Activated CD8-positive, alpha-beta memory T cell treated with anti-CD3 and anti-CD28 coated beads, Interleukin-2, amount 50 U/mL, for 48 hours (primary cell): ENCODE measurements at regions not wholly inside any gene's neighbourhood (a gene's known extent, or its start where the extent isn't known, plus 50 kb on each side); places are given as distances from the start of the nearest gene placed in this dataset.
"Not testable (repeated sequence)": the region's sequence is repeated elsewhere in the genome, so short reads cannot be mapped to it uniquely, and the experiment has no call there.

Source experiments
- DNase-seq: peaks from one replicate; pipeline ENCODE4 v3.0.0-alpha.2; 2020

- no peak for DNase-seq
These were observed 326.8 kb downstream of the ZNF674 start for GRCh38 chrX:46218373-46218772.

DNA sequence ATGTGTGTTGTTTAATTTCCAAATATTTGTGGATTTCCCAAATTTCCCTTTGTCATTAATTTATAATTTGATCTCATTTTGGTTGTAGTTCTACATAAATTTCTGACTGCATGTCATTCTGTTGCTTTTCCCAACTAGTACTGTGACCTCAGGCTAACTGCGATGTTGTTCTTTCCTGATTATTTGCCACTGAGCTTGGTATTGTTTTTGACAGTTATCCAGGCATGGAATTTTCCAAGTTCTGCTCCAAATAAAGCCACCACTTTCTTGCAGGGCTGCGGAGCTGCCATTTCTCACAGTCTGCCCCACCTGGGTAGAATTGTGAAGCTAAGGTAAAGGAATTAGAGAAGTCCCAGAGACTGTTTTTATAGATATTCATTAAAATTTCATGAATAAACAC, 328.8 kb downstream of the ZNF674 start:
- DNase-seq: no peak

DNA sequence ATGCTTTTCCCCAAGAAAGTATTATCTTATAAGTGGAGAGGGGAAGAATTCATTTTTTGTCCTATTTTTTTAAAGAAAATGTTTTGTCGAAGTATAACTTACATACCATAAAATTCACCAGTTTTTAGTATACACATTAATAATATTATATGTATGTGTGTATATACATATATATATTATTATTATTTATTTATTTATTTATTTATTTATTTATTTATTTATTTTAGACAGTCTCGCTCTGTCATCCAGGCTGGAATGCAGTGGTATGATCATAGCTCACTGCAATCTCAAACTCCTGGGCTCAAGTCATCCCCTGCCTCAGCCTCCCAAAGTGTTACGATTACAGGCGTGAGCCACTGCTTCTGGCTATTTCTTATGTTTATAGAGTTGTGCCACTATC, 334.1 kb downstream of the ZNF674 start:
- DNase-seq: no peak

DNA sequence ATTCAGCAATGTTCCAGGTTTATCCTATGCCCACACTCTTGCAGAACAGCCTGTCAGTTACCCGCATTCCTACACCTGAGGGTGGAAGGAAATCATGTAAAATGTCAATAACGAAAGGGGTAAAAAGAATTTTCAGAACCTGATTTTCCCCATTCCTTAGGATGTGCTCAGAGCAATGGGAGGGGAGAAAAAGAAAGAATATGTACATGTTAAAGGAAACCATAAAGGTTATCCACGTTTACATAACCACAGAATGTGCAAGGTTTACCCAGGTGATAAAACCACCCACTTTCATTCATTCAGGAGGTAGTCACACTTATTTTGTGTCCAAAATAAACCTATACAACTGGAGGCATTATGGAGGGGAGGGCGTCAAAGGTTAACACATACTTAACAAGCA, 335.5 kb downstream of the ZNF674 start:
- no peak for DNase-seq

- no peak for DNase-seq
These were observed 336.2 kb downstream of the ZNF674 start for GRCh38 chrX:46209037-46209436.

DNA sequence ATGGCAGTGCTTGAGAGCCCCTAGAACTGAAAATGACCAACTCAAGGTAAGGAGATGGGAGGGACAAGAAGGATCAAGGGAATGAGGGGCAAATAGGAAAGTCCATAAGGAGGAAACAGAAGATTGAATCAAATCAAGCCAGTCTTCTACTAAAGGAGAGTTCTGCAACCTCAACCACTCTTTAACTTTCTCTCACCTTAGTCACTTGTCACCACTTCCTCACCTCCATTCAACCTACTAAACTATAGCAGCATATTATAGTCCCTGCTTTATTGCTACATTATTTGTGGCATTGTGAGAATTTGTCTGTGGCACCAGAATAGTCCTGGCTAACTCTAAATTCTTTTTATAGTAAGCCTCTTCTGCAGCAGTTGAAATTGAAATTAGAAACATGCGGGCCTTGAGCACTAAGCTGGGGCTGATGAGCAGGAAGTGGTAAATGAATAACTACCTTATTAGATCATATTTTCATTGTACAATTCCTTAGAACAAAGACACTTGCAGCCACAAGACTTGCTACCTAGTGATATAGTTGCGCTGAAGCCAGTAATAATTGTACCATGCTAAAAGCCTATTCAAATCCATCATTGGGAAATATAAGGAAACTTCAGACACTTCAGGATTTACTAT, 336.9 kb downstream of the ZNF674 start:
- DNase-seq: no peak

DNA sequence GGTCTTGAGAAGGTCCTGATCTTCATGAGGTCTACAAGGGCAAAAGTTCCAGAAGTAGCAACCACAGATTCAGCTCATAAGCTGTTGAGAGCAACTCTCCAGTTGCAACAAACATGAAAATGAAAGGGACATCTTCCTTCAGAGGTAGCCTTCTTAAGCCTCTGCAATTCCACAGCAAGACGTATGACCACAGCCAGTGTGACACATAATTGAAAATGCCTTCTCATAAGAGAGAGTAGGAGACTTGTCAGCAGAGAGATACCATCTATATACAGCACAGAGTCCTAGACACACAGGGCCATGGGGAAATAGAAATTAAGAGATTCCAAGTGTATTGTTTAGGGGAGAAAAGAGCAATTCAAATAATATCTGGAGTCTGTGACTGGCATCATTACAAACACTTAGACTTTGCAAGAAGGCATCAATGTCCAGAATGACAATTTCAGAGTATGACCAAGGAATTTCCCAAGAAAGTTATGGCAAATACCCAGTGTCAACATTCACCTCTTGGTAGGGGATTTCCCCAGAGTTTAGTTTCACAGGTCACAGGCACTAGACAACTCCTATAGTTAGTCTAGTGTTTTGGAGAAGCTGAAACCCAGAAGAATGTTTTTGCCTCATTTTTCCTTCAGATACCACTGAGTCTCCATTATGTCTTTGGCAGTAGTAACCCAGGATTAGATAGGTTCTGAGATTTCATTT, 340.3 kb downstream of the ZNF674 start:
- DNase-seq: no peak

DNA sequence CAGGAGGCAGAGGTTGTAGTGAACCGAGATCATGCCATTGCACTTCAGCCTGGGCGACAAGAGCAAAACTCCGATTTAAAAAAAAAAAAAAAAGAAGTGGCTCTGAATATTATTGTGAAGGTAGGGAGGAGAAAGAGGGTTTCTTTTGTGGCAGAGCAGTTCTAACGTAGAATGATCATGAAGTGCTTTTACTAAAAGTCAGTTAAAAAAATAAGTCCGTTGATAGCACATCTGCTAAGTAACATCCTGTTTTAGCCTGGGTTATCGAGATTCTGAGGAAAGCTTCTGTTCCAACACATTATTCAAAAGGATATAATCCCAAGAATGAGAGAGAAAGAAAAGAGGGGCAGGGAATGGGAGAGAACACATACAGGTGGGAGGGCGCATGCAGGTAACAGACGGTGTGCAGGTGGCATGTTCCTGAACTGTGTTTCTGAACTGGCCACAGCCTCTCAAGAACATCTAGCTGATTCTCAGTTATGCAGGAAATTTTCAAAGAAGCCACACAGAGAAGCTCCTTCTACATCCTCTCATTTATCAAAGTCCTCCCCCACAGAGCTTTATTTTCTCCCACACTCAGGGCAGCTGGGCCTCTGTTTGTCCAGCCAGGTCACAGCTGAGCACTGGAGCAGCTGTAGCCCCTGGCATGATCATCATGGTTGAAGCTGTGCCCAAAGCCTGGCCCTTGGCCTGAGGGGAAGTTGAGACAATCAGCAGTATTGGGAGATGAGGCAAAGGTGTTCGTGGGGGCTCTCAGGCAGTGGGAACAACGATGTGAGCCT, 342.3 kb downstream of the ZNF674 start:
- no peak for DNase-seq

GRCh38 chrX:46200413-46200812, 344.8 kb downstream of the ZNF674 start:
- DNase-seq: no peak

- no peak for DNase-seq
These were observed 346.4 kb downstream of the ZNF674 start for GRCh38 chrX:46198858-46199257.

- not testable (repeated sequence) for DNase-seq
These were observed 358.5 kb downstream of the ZNF674 start for GRCh38 chrX:46186811-46187106.

DNA sequence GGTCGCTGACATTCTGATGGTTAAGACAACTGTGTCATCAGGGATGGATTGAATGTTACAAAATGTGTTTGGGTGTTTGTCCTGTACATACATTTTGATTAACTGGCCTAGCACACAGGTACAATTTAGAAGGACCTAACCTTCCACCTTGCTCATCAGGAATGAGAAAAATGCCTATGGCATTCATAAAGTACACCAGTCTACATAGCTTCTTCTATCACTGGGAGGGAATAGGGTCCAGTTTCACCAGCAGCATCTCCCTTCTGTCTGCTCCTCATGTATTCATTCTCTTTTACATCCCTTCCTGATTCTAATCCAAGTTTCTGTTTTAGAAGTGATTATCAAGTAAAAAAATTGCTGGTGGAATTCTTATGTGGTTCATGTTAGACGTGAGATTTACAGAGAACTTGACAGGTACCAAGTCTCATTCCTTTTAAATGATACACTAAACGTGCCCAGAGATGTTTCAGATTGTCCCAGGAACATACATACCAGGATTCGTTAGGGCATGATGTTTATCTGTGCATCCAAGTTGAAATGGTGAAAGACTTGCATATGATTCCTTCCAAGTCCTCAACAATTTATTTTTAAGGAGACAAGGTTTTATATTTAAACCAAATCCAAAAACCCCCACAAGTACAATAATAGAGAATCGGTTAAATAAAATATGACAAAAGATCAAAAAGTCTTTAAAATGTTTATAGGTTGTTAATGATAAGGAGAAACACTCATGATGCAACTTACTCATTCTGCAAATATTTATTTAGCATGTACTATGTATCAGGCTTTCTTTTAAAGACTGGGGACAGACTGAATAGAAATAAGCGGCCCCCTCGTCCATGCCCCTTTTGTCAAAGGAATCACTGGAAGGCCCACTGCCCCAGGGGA, 359.1 kb downstream of the ZNF674 start:
- DNase-seq: no peak

DNA sequence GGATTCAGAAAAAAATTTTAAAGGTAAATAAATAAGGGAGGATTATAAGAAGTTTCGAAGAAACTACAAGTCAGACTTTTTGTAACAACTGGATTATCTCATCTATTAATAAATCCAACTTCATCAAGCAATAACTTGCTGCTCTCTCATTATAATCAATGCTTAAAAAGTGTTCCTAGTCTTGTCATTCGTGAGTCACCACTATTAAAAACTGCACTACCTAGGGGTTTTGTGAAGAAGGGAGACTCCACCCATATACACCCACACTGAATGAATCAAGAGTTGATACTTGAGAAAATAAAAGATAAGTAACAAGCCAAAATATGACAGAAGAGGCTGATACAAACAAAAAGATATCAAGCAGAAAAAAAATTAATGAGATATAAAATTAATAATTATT, 360.5 kb downstream of the ZNF674 start:
- DNase-seq: no peak

DNA sequence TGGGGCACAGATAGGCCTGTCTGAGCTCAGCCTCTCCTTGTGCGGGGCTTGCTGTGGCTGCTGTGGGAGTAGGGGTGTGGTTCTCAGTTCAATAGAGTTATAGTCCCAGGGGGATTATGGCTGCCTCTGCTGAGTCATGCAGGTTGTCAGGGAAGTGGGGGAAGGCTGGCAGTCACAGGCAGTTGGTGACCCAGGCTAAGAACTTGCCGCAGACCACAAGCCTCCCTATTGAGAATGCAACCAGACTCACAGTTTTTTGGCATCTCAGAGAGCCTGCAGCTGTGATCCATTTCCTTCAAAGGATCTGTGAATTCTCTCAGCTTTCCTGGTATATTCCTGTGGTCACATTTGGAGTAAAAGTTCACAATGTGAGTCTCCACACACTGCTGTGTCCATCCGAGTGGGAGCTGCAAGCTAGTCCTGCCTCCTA, 364.9 kb downstream of the ZNF674 start:
- DNase-seq: no peak

DNA sequence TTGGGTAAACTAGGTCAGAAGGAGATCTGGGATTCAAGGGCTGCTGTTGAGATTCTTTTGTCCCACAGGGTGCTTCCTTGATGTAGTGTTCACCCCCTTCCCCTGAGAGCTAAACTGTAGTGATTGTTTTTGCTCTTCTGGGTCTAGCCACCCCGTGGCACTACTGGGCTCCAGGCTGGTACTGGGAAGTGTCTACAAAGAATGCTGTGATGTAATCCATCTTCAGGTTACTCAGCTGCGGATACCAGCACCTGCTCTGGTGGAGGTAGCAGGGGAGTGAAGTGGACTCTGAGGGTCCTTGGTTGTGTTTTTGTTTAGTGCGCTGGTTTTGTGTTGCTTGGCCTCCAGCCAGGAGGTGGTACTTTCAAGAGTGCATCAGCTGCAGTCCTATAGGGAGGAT, 365.5 kb downstream of the ZNF674 start:
- DNase-seq: no peak

- DNase-seq: no peak
These were observed 366.5 kb downstream of the ZNF674 start for GRCh38 chrX:46178763-46179162.

DNA sequence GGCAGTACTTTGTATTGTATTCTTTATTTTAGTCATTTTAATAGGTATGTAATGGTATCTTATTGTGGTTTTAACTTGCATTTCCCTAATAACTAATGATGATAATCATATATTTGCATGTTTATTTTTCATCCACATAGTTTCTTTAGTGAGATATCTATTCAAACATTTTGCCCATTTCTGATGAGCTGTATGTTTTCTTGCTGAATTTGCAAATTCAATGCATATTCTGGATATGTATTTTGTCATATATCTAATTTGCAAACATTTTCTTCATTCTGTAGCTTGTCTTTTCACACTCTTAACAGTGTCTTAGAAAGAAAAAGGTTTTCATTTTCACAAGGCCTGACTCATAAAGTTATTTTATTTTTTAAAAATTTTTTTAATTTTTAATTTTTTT, 372.1 kb downstream of the ZNF674 start:
- no peak for DNase-seq

- DNase-seq: not testable (repeated sequence)
These were observed 373.8 kb downstream of the ZNF674 start for GRCh38 chrX:46171457-46171856.

GRCh38 chrX:46169808-46170207, 375.4 kb downstream of the ZNF674 start:
- no peak for DNase-seq

- DNase-seq: no peak
These were observed 377.0 kb downstream of the ZNF674 start for GRCh38 chrX:46168254-46168653.

DNA sequence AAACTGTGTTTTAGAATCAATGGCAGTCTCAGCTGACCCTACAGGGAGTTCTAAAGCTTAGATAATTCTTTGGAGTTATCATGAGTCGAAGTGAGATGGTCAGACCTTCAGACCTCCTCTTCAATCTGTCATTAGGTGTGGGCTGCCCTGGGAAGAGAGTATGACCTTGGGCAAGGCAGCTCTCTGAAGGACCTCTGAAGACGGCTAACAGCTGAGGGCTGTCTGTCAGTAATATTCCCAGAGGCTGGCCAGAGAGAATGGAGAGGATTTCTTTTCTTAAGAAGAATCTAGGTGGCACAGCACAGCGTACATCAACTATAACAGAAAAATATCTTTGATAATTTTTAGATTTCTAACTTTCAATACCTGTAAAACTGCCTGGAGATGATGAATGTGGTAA, 379.4 kb downstream of the ZNF674 start:
- DNase-seq: no peak

- no peak for DNase-seq
These were observed 379.8 kb downstream of the ZNF674 start for GRCh38 chrX:46165411-46165810.

DNA sequence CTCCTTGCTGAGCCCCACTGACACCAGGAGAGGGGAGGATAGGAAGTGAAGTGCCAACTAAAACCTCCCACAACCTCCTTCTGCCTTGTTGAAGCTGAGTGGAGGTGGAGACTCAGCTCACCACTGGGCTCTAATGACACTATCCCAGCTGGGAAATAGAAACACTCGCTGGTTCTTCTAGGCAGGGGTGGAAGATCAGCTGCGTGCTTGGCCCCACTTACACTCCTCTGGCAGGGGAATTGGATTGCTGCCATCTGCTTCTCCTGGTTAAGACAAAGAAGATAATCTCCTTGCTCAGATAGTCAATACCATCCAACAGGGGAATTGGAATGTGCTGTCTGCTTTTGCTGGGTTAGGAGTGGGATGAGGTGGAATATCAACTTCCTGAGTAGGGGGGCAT, 392.5 kb downstream of the ZNF674 start:
- no peak for DNase-seq
